Spleen (tissue), 11 donors: ENCODE measurements at regions not wholly inside any gene's neighbourhood (a gene's known extent, or its start where the extent isn't known, plus 50 kb on each side); places are given as distances from the start of the nearest gene placed in this dataset.
"Not testable (repeated sequence)": the region's sequence is repeated elsewhere in the genome, so short reads cannot be mapped to it uniquely, and the experiment has no call there.

Experiments used
- DNase-seq: peaks from one replicate; pipeline ENCODE4 v3.0.0-alpha.2; 2020
- H3K27ac ChIP-seq, 8 donors: fragments of 200-600 bp; sonication (generic) in 7 of 8; 1 replicate in 4 of 8; 2 replicates in 4 of 8; pipeline versions ENCODE4 v1.5.0 to v1.8.0; 2016 to 2021; ENCODE audit warnings: inconsistent platforms in 4 of 8, mild to moderate bottlenecking in 4 of 8, moderate library complexity in 1 of 8
- H3K27me3 ChIP-seq, 7 donors: fragments of 200-600 bp; sonication (generic) in 6 of 7; replicated peaks in 1 of 7; 1 replicate in 4 of 7; 2 replicates in 3 of 7; pipeline versions ENCODE4 v1.5.0 to v1.8.0; 2016 to 2021; ENCODE audit warnings: inconsistent platforms in 3 of 7, mild to moderate bottlenecking in 1 of 7
- H3K36me3 ChIP-seq, 6 donors: fragments of 200-600 bp; sonication (generic) in 5 of 6; 1 replicate in 4 of 6; 2 replicates in 2 of 6; pipeline versions ENCODE4 v1.5.0 to v1.8.0; 2016 to 2021; ENCODE audit warnings: inconsistent platforms in 2 of 6
- H3K4me1 ChIP-seq, 6 donors: fragments of 200-600 bp; sonication (generic) in 5 of 6; 1 replicate in 3 of 6; 2 replicates in 3 of 6; pipeline versions ENCODE4 v1.5.0 to v1.8.0; 2016 to 2021; ENCODE audit warnings: inconsistent platforms in 3 of 6
- H3K4me3 ChIP-seq, 8 donors: fragments of 200-600 bp; sonication (generic) in 7 of 8; 1 replicate in 4 of 8; 2 replicates in 4 of 8; pipeline versions ENCODE4 v1.5.0 to v1.8.0; 2016 to 2021; ENCODE audit warnings: inconsistent platforms in 4 of 8, mild to moderate bottlenecking in 4 of 8, moderate library complexity in 2 of 8
- H3K9me3 ChIP-seq, 8 donors: fragments of 200-600 bp; sonication (generic) in 7 of 8; 1 replicate in 4 of 8; 2 replicates in 4 of 8; pipeline versions ENCODE4 v1.5.0 to v1.8.0; 2016 to 2021; ENCODE audit warnings: inconsistent platforms in 4 of 8
- POLR2A ChIP-seq, 3 donors: fragments of 450-650 bp; IDR thresholded peaks; one replicate each; pipeline ENCODE4 v1.5.1; 2017; ENCODE audit warnings: antibody characterized with exemption in 3 of 3, mild to moderate bottlenecking in 1 of 3
- POLR2AphosphoS5 ChIP-seq, 3 donors: sonication (generic); formaldehyde crosslinking; IDR thresholded peaks; one replicate each; pipeline ENCODE4 v1.5.1; 2017; ENCODE audit warnings: antibody characterized with exemption in 3 of 3
- WGBS, 5 donors: extraction: QIAGEN DNeasy Blood & Tissue Kit in 3 of 5; methylation state at CpG; one replicate each; pipeline versions ENCODE4 v1.1.5 to v1.1.7; 2013 to 2018; 5-methylcytosine and 5-hydroxymethylcytosine counted together
- intact Hi-C: fragments of 100-400 bp; cut with DNase I; formaldehyde crosslinking; loops from one replicate; pipeline ENCODE4 v1.15.0; 2023; ENCODE audit warnings: low total_unique reads
- TF ChIP-seq, protein P1 (sequence below), 11 experiments: fragments of 200-600 bp in 7 of 11; fragments of 450-650 bp in 4 of 11; sonication (generic) in 4 of 11; IDR thresholded peaks in 8 of 11; conservative IDR thresholded peaks in 3 of 11; 1 replicate in 7 of 11; 2 replicates in 4 of 11; pipeline versions ENCODE4 v1.4.0 to v1.8.0; 2016 to 2021; ENCODE audit warnings: antibody characterized with exemption in 11 of 11, inconsistent platforms in 4 of 11, mild to moderate bottlenecking in 1 of 11
- donor health status: healthy with polysubstance abuse.
- donor health status: DM: no; HTN: no; CAD: no; lungs with moderate emphysema.
- donor health status: DM: no; HTN: no; CAD: no.
- donor health status: Bipolar disorder and iron deficiency.
- donor health status: healthy.
- donor health status: DM: no; HTN: no; CAD: no.
- donor health status: DM: yes; HTN: yes; CAD: no.

GRCh38 chr9:26219961-26220360 is 541.7 kb upstream of the TUSC1 start:
- intact Hi-C loops, result no loop called here
- H3K4me1 ChIP-seq, result no peaks in the 10 kb centered on the region
- no peak for TF ChIP-seq POLR2A (IDR thresholded peaks at IDR 0.05)
- TF ChIP-seq, protein P1, sequence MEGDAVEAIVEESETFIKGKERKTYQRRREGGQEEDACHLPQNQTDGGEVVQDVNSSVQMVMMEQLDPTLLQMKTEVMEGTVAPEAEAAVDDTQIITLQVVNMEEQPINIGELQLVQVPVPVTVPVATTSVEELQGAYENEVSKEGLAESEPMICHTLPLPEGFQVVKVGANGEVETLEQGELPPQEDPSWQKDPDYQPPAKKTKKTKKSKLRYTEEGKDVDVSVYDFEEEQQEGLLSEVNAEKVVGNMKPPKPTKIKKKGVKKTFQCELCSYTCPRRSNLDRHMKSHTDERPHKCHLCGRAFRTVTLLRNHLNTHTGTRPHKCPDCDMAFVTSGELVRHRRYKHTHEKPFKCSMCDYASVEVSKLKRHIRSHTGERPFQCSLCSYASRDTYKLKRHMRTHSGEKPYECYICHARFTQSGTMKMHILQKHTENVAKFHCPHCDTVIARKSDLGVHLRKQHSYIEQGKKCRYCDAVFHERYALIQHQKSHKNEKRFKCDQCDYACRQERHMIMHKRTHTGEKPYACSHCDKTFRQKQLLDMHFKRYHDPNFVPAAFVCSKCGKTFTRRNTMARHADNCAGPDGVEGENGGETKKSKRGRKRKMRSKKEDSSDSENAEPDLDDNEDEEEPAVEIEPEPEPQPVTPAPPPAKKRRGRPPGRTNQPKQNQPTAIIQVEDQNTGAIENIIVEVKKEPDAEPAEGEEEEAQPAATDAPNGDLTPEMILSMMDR (IDR thresholded peaks at IDR 0.05 in 8 of 11, conservative IDR thresholded peaks at IDR 0.05 in 3 of 11), result no peak
- TF ChIP-seq POLR2AphosphoS5 (IDR thresholded peaks at IDR 0.05), result no peak
- no peaks in the 10 kb centered on the region for H3K27me3 ChIP-seq
- H3K36me3 ChIP-seq, result no peaks in the 10 kb centered on the region
- peaks cover 0 to 21% (median 11%) of the 10 kb centered on the region in 8 donors for H3K9me3 ChIP-seq
- no peak for DNase-seq
- no peak overlapping the region for H3K4me3 ChIP-seq
- WGBS, 5 donors, result 71 to 84% (median 78%) methylated on average over 9 of the region's 9 CpGs
- H3K27ac ChIP-seq, result no peak overlapping the region

- no peak for DNase-seq
- 76 to 87% (median 85%) methylated on average over 1 of the region's 1 CpG for WGBS, 5 donors
- Histone ChIP-seq H3K27me3 (no peaks in the 10 kb centered on the region), H3K9me3 (peaks cover 0 to 37% (median 16%) of the 10 kb centered on the region in 8 donors), H3K4me1 (no peaks in the 10 kb centered on the region), H3K27ac (no peak overlapping the region), H3K36me3 (no peaks in the 10 kb centered on the region), H3K4me3 (no peak overlapping the region)
- TF ChIP-seq POLR2AphosphoS5 (IDR thresholded peaks at IDR 0.05) (no peak), POLR2A (IDR thresholded peaks at IDR 0.05) (no peak)
- TF ChIP-seq, protein P1 (IDR thresholded peaks at IDR 0.05 in 8 of 11, conservative IDR thresholded peaks at IDR 0.05 in 3 of 11), result no peak
- intact Hi-C loops, result no loop called here
Measured at GRCh38 chr9:26216702-26217101, 538.5 kb upstream of the TUSC1 start.

- WGBS, 5 donors, result 92 to 96% (median 94%) methylated on average over 42 to 61 of the region's 61 CpGs
- H3K36me3 ChIP-seq, DNase-seq, H3K27me3 ChIP-seq, H3K4me3 ChIP-seq, H3K27ac ChIP-seq, H3K4me1 ChIP-seq, intact Hi-C loops: not testable (repeated sequence)
- peaks cover 0 to 32% (median 16%) of the 10 kb centered on the region in 8 donors for H3K9me3 ChIP-seq
Measured at GRCh38 chr9:26214713-26215444, 536.6 kb upstream of the TUSC1 start.

DNA sequence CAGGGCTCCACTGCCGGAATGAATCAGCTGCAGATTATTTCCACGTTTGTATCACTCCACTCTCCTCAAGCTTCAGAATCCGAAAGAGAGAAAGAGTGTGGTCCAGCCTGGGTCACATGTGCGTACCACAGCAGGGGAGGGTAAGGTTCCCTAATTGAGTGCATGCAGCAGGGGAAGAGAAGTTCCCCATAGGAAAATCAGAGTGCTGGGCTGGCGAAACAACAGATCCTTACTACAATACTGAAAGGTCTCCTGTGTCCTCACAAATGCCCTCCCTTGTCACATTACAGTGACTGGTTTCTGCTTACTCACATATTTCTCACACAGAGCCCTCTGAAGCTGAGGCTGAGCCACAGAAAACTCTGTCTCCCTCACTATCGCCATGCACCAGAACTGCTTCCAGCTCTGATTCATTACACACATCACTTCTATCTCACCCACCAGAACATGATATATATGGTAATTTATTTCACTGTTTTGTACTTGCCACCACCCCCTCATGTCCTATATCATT is 532.2 kb upstream of the TUSC1 start:
- Histone ChIP-seq H3K9me3 (peaks cover 0 to 22% (median 9%) of the 10 kb centered on the region in 8 donors), H3K27me3 (no peaks in the 10 kb centered on the region), H3K4me1 (no peaks in the 10 kb centered on the region), H3K27ac (no peak overlapping the region), H3K4me3 (no peak overlapping the region), H3K36me3 (no peaks in the 10 kb centered on the region)
- no peak for TF ChIP-seq POLR2AphosphoS5 (IDR thresholded peaks at IDR 0.05)
- no peak for TF ChIP-seq POLR2A (IDR thresholded peaks at IDR 0.05)
- TF ChIP-seq, protein P1 (IDR thresholded peaks at IDR 0.05 in 8 of 11, conservative IDR thresholded peaks at IDR 0.05 in 3 of 11), result no peak
- intact Hi-C loops, result no loop called here
- WGBS, 5 donors, result 41 to 51% (median 44%) methylated on average over 6 of the region's 6 CpGs
- no peak for DNase-seq
